ENCODE measurements at regions not wholly inside any gene's neighbourhood (a gene's known extent, or its start where the extent isn't known, plus 50 kb on each side); places are given as distances from the start of the nearest gene placed in this dataset.
"Not testable (repeated sequence)": the region's sequence is repeated elsewhere in the genome, so short reads cannot be mapped to it uniquely, and the experiment has no call there.

DNA sequence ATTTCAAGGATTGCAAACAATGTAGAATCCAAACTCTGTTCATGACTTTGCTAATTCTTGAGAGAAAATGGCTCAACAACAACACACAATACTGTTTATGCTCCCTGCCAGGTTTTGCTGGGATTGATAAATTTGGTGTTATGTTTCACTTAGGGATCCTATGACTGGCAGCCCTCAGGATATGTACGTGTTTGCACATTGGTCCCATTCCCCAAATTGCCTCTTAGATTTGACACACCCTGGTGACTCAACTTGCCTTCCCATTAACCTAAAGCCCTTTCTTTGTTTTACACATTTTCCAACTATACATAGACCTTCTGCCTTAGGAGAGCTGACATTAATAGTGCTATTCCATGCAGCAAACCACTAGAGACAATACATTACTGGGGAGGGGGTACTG, 809.4 kb upstream of the AMELY start:
- no peak for DNase-seq

DNA sequence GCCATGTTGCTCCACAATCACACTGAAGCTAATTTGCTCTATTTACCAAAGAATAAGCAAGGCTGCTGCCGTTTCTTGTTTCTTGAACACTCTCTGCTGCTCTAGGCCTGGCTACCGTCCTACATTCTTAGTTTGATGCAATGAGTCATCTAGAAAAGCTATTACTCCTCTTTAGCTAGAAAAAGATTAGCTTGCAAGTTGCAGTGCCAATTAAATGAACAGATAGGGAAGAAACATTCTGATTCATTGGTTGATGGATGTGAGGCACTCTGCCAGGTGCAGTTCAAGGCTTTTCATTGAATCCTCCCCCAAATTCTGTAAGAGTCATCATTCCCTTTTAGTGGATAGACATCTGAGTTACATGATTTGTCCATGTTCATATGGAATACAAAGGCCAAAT, 807.7 kb upstream of the AMELY start:
- peak; percentile 2 for DNase-seq

GRCh38 chrY:7718626-7719025, 807.1 kb upstream of the AMELY start:
- DNase-seq: no peak

GRCh38 chrY:7718126-7718525, 806.6 kb upstream of the AMELY start:
- DNase-seq: no peak

- no peak for DNase-seq
Observed at GRCh38 chrY:7714426-7714825, 802.9 kb upstream of the AMELY start.

DNA sequence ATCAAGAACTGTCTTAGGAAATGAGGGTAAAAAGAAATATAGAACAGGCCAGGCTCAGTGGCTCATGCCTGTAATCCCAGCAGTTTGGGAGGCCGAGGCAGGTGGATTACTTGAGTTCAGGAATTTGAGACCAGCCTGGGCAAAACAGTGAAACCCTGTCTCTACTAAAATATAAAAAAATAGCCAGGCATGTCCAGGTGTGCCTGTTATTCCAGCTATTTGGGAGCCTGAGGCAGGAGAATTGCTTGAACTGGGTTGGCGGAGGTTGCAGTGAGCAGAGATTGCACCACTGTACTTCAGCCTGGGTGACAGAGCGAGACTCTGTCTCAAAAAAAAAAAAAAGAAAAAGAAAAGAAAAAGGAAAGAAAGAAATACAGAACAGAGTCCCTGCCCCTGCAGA, 802.2 kb upstream of the AMELY start:
- not testable (repeated sequence) for DNase-seq

DNA sequence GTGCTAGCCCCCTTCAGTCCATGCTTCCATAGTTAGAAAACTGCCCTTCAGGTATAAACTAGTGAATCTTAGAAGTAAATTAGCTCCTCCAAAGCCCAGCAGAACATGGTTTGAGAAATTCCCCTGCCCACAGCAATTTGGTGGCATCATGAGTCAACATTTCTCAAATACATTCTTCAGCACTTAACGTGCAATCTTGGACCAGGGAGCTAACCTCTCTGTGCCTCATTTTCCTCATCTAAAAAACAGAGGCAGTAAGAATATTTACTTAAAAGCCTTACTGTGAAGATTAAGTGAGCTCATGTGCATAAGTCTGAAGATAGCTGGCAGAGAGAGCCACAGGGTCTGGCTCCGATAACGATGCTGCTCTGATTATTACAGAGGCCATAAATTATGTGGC, 800.7 kb upstream of the AMELY start:
- no peak for DNase-seq

DNA sequence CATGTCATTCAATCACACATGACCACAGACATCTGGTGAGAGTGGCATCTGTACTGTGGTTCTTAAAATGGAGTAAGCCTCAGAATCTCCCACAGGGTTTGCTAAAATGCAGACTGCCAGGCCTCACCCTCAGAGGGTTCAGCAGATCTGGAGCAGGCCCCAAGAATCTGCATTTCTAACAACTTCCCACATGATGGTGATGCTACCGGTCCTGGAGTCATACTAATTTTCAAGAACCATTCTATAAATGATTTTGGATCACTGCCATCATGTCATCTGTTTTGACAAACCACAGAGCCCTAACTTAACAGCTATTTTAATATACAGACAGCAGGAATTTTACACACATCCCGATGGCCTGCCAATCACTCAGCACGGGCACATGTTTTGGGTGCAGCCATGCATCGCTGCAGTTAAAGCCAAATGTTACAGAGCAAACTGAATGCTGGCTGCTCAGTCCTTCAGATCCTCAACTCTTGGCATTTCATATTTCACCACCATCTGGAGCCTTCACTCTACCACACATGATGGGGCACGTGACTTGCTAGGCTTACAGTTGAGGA, 792.1 kb upstream of the AMELY start:
- no peak for DNase-seq

DNA sequence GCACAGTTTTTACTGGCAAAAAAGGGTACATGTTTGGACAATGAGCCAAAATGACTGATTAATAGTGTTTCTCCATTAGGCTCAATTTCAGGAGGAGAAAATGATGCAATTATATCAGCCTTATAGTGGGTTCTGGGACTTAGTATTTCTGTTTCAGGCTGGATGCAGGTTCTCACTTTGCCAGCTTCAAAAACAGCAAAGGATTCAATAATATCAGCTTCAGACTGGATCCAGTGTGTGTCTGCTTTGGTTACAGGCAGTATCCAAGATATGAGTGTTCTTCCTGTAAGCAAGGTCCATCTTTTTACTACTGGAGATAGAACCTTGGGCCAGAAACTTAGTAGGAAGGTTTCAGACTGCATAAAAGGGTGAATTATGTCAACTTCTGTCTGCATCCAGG, 790.9 kb upstream of the AMELY start:
- DNase-seq: no peak

DNA sequence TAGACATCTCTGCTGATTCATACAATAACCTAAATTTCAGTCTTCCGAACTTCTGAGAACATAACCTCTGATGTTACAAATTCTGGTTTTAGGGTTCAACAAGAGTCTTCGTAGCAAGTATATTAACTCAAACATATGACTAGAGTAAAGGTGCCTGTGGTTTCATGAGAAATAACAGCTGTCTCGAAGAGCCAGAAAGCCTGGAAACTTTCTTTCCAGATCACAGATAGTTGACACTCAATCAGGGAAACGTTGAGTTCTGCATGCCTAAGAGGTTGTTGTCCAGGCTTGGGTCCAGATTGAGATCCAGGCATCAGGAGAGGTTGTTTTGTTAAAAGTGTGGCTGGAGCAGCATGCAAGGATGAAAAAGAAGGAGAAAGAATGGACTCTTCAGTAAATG, 790.1 kb upstream of the AMELY start:
- no peak for DNase-seq

DNA sequence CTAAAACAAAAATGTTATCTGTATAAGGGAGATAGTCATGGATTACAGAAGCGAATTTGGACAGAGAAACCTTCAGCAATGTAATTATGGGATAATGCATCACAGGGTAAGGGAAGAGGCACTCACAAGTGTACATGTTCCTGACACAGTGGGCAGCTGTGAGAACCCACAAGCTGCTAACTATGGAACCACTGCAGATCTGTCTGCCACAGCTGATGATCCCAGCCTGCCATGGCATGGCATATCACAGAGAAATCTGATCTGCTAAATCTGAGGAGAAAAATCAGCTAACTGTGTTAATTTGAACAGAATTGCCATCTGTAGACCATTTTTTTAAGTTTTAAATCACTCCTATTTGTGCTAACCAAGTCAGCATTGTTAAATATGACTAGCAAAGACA, 786.0 kb upstream of the AMELY start:
- no peak for DNase-seq

- no peak for DNase-seq
Observed at GRCh38 chrY:7692701-7693100, 781.1 kb upstream of the AMELY start.

GRCh38 chrY:7687086-7687485, 775.5 kb upstream of the AMELY start:
- no peak for DNase-seq

- DNase-seq: no peak
Observed at GRCh38 chrY:7684546-7684945, 773.0 kb upstream of the AMELY start.

DNA sequence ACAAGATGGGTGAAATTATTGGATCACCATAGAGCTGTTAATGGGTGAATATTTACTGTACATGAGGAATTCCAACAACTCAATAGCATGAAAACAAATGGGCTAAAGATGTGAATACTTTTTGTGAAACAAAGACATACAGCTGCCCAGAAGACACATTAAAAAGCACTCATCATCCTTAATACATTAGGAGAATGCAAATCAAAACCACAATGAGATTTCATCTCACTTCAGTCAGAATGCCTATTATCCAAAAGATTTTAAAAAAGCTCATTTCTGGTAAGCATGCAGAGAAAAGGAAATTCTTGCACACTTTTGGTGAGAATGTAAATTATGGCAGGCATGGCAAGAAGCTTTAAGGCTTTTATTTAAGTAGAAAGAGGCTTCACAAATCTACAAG, 770.8 kb upstream of the AMELY start:
- no peak for DNase-seq

DNA sequence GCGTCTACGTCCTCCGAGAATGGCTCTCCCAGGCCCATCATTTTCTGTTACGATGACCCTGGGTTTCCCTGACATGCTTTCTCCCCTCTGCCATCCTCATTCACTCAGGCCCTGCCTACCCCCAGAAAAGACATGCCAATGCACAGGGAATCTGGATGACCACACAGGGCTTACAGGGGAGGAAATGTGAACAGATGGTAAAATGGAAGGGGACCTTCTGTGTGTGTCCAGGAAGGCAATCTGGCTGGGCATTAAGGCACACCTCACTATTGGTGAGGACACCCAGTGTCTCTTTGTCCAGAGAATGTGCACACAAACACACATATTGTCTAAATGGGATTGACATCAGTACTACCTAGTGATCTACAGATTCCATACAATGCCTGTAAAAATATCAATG, 769.9 kb upstream of the AMELY start:
- no peak for DNase-seq

- no peak for DNase-seq
Observed at GRCh38 chrY:7674465-7674864, 762.9 kb upstream of the AMELY start.

GRCh38 chrY:7672796-7673195, 761.2 kb upstream of the AMELY start:
- DNase-seq: no peak

DNA sequence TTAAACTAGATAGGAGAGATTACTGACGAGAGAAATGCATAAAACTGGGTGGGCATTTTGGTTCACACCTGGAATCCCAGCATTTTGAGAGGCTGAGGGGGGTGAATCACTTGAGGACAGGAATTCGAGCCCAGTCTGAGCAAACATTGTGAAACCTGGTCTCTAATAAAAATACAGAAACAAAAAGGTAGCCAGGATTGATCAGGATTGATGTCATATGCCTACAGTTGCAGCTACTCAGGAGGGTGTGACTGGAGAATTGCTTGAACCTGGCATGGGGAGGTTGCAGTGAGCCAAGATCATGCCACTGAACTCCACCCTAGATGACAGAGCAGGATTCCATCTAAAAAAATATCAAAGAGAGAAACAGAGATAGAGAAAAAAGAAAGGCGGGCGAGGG, 751.7 kb upstream of the AMELY start:
- DNase-seq: no peak

GRCh38 chrY:7659047-7659446, 747.5 kb upstream of the AMELY start:
- DNase-seq: no peak

- no peak for DNase-seq
Observed at GRCh38 chrY:7656596-7656995, 745.0 kb upstream of the AMELY start.

DNA sequence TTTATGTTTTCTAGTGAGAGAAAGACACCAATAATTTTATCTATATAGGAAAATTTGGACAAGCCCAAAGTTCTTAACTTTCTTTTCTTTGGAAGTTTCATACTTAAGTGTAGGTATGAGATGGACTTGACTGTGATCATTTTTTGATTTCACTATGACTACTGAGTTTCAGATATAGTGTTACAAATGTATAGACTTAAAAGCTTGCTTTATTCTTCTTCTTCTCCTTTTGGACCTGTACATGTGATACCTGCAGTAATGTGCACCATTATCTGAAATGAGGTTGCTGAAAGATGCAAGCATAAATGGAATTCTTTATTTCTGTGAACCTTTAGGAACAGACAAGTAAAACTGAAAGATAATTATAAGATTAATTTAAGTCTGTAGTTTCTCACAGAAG, 743.4 kb upstream of the AMELY start:
- no peak for DNase-seq

GRCh38 chrY:7649866-7650265, 738.3 kb upstream of the AMELY start:
- not testable (repeated sequence) for DNase-seq
